Panc1 (cell line): ENCODE measurements at regions not wholly inside any gene's neighbourhood (a gene's known extent, or its start where the extent isn't known, plus 50 kb on each side); places are given as distances from the start of the nearest gene placed in this dataset.

Experiments used
- ATAC-seq: fragments of 200-7000 bp; cut with Tn5 transposase; 2 replicates; pipeline ENCODE4 v1.9.1; 2020; ENCODE audit warnings: mild to moderate bottlenecking, moderate library complexity
- BruUV-seq: library from RNA; stranded (reverse); fragments of 400-500 nt; replicated peaks from 2 replicates; lab custom pipeline; 2021; lab: Mats Ljungman, UMichigan
- CTCF ChIA-PET: fragments of 300-600 bp; sonication (Branson Sonifier 250); formaldehyde crosslinking; loops from one replicate; lab custom pipeline; 2022; ENCODE audit warnings: antibody characterized with exemption; lab: Charles Lee
- POLR2A ChIA-PET: fragments of 300-600 bp; sonication (Branson Sonifier 250); formaldehyde crosslinking; loops from one replicate; lab custom pipeline; 2022; ENCODE audit warnings: antibody characterized with exemption; lab: Charles Lee
- DNase-seq: peaks from one replicate; pipeline ENCODE4 v3.0.0-alpha.2; 2010; ENCODE audit warnings: low read depth, low spot score
- H3K27ac ChIP-seq: 2 replicates; pipeline ENCODE4 v1.5.1; 2011; ENCODE audit warnings: mild to moderate bottlenecking, low read length, inconsistent platforms
- H3K27me3 ChIP-seq: fragments of 200-500 bp; sonication (Bioruptor generic); 2 replicates; pipeline ENCODE4 v1.6.0; 2014; ENCODE audit warnings: low read length, inconsistent platforms; ENCODE audit not compliant: control insufficient read depth, insufficient read depth
- H3K36me3 ChIP-seq: fragments of 200-500 bp; sonication (Bioruptor generic); 2 replicates; pipeline ENCODE4 v1.5.1; 2014; ENCODE audit warnings: inconsistent platforms, mild to moderate bottlenecking, low read length, moderate library complexity; ENCODE audit not compliant: control insufficient read depth, insufficient read depth
- H3K4me1 ChIP-seq: 2 replicates; pipeline ENCODE4 v1.5.1; 2011; ENCODE audit warnings: inconsistent platforms, mild to moderate bottlenecking, low read length, moderate library complexity; ENCODE audit not compliant: control insufficient read depth, insufficient read depth
- H3K4me3 ChIP-seq, 2 experiments: 2 replicates each; pipeline ENCODE4 v1.5.1; 2011 to 2012; ENCODE audit warnings: low read depth in 2 of 2, low read length in 2 of 2, mild to moderate bottlenecking in 2 of 2, inconsistent platforms in 1 of 2, moderate library complexity in 1 of 2
- H3K9me3 ChIP-seq: fragments of 200-500 bp; sonication (Bioruptor generic); 2 replicates; pipeline ENCODE4 v1.5.1; 2014; ENCODE audit warnings: low read depth, mild to moderate bottlenecking, inconsistent platforms, low read length, moderate library complexity; ENCODE audit not compliant: control insufficient read depth, insufficient read depth
- CTCF ChIP-seq: fragments of 450-650 bp; IDR thresholded peaks from 2 replicates; pipeline ENCODE4 v1.5.1; 2017; ENCODE audit warnings: mild to moderate bottlenecking
- POLR2AphosphoS5 ChIP-seq: IDR thresholded peaks from 2 replicates; pipeline ENCODE4 v1.6.1; 2012; ENCODE audit warnings: mild to moderate bottlenecking, low read depth, low read length, moderate library complexity
- REST ChIP-seq, 2 experiments: IDR thresholded peaks; 2 replicates each; pipeline ENCODE4 v1.6.1; 2011 to 2012; ENCODE audit warnings: low read depth in 2 of 2, control low read depth in 1 of 2, low read length in 1 of 2, mild to moderate bottlenecking in 1 of 2, moderate library complexity in 1 of 2; ENCODE audit not compliant: insufficient read depth in 1 of 2
- SIN3A ChIP-seq: IDR thresholded peaks from 2 replicates; pipeline ENCODE4 v1.6.1; 2012; ENCODE audit warnings: low read depth, mild to moderate bottlenecking, low read length, moderate library complexity, borderline replicate concordance; ENCODE audit not compliant: insufficient read depth
- TCF7L2 ChIP-seq: IDR thresholded peaks from 2 replicates; pipeline ENCODE4 v1.6.1; 2011; ENCODE audit warnings: mild to moderate bottlenecking, low read depth, low read length, inconsistent platforms
- in situ Hi-C: cut with HindIII; loops from 2 replicates; pipeline ENCODE4 v1.10.0; 2016; ENCODE audit warnings: low sequenced_read_pairs, low pct_unique_long_range_greater_than_20kb
- intact Hi-C: fragments of 100-400 bp; cut with micrococcal nuclease; formaldehyde crosslinking; loops from one replicate; pipeline ENCODE4 v1.10.0; 2022; ENCODE audit not compliant: unreplicated experiment

GRCh38 chr1:222043444-222044292 is 301.8 kb upstream of the DUSP10 start:
- Histone ChIP-seq H3K27me3 (no peaks in the 10 kb centered on the region), H3K27ac (no peak overlapping the region), H3K4me3 (no peak overlapping the region), H3K9me3 (no peaks in the 10 kb centered on the region), H3K4me1 (no peaks in the 10 kb centered on the region), H3K36me3 (no peaks in the 10 kb centered on the region)
- ChIA-PET POLR2A (no interaction called here), CTCF (no interaction called here)
- in situ Hi-C loops: no loop called here
- ATAC-seq (no peak), DNase-seq (no peak)
- intact Hi-C loops: no loop called here
- BruUV-seq: no TSS peak
- no peak for TF ChIP-seq REST (IDR thresholded peaks at IDR 0.05; ENCODE audit: insufficient read depth in 1 of 2, low read depth in 2 of 2, low read length in 1 of 2)
- TF ChIP-seq TCF7L2: no peak
- no peak for TF ChIP-seq POLR2AphosphoS5
- no peak for TF ChIP-seq SIN3A
- TF ChIP-seq CTCF: no peak

DNA sequence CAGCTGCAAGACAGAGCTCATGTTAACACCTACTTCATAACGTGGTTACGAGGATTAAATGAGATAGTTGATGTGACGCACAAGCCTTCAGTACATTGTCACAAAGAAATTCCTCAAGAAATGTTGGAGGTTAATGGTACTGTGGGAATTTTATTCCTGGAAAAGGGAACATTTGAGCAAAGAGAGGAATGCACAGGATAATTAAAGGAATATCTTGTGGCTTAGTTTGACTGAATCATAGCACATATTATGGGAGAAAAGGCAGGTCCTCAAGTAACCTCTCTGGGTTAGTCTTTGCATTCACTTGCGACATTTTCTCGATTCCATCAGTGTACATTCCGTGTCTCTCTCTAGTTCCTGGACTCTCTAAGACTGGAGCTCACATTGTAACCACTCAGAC is 300.2 kb upstream of the DUSP10 start:
- H3K27ac ChIP-seq: no peak overlapping the region
- POLR2A ChIA-PET: no interaction called here
- in situ Hi-C loops: no loop called here
- no peak for ATAC-seq
- no peak for DNase-seq
- TF ChIP-seq SIN3A (no peak), POLR2AphosphoS5 (no peak), TCF7L2 (no peak), CTCF (no peak), REST (IDR thresholded peaks at IDR 0.05; ENCODE audit: insufficient read depth in 1 of 2, low read depth in 2 of 2, low read length in 1 of 2) (no peak)
- BruUV-seq: no TSS peak
- CTCF ChIA-PET: no interaction called here
- no peak overlapping the region for H3K4me3 ChIP-seq
- no peaks in the 10 kb centered on the region for H3K9me3 ChIP-seq
- intact Hi-C loops: no loop called here
- no peaks in the 10 kb centered on the region for H3K4me1 ChIP-seq
- no peaks in the 10 kb centered on the region for H3K27me3 ChIP-seq
- H3K36me3 ChIP-seq: no peaks in the 10 kb centered on the region
